ENCODE measurements at regions not wholly inside any gene's neighbourhood (a gene's known extent, or its start where the extent isn't known, plus 50 kb on each side); places are given as distances from the start of the nearest gene placed in this dataset.

DNA sequence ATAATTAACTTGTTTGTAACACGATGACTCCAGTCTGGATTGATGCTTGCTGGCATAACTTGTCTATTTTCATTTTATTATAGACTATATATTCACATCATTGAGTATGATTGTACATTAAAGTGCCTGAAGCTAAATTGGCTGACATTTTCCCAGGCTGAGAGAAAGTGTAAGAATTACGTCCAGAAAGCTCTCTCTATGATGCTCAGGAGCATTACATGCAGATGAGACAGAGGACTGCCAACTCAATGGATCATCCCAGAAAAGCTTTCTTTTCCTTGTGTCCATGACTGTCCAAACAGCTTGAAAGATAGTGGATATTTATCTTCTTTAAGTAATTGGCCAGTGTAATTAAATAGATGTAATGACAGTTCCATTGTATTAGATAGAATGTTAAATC lies 1372.2 kb upstream of the TMEFF2 start:
- DNase-seq (ENCODE audit: low spot score) (no peak), ATAC-seq (ENCODE audit: low FRiP score) (no peak)
- TF ChIP-seq, protein P1, sequence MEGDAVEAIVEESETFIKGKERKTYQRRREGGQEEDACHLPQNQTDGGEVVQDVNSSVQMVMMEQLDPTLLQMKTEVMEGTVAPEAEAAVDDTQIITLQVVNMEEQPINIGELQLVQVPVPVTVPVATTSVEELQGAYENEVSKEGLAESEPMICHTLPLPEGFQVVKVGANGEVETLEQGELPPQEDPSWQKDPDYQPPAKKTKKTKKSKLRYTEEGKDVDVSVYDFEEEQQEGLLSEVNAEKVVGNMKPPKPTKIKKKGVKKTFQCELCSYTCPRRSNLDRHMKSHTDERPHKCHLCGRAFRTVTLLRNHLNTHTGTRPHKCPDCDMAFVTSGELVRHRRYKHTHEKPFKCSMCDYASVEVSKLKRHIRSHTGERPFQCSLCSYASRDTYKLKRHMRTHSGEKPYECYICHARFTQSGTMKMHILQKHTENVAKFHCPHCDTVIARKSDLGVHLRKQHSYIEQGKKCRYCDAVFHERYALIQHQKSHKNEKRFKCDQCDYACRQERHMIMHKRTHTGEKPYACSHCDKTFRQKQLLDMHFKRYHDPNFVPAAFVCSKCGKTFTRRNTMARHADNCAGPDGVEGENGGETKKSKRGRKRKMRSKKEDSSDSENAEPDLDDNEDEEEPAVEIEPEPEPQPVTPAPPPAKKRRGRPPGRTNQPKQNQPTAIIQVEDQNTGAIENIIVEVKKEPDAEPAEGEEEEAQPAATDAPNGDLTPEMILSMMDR (IDR thresholded peaks at IDR 0.05): no peak

GRCh38 chr2:193566276-193566675 lies 1371.5 kb upstream of the TMEFF2 start:
- no peak for ATAC-seq (ENCODE audit: low FRiP score)
- TF ChIP-seq, protein P1 (IDR thresholded peaks at IDR 0.05): no peak
- DNase-seq (ENCODE audit: low spot score): no peak

DNA sequence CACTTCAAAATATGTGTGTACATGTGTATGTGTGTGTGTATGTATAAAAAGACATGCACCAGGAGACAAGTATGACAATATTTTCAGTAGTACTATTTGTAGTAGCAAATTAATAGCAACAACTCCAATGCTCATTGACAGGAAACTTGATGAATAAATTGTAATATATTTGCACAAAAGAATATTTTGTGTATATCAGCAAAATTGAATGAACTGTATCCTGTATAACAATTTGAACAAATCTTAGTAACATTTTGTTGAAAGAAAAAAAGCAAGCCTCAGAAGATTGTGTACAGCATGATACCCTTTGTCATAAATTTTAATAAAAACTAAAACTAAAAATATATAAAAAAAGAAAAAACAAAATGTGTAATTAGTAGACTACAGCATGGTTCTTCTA lies 1367.3 kb upstream of the TMEFF2 start:
- DNase-seq (ENCODE audit: low spot score) (no peak), ATAC-seq (ENCODE audit: low FRiP score) (no peak)
- TF ChIP-seq, protein P1 (IDR thresholded peaks at IDR 0.05): no peak

DNA sequence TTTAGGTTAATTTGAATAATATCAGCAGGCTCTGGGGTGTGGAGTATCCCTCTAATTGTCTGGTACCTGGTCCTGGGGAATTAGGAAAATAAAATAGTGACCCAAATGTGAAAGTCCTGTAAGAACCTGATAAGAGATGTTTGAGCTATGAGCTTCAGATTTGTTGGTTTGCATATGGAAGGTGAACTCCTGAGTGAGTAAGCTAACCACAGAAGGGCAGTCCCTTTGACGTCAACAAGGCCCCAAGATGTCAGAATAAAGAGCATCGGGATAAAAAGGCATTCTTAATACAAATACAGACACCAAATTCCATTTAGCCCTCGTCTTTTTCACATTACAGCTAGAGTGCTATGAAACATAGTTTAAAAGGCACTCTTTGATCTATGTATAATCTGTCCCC lies 1366.3 kb upstream of the TMEFF2 start:
- DNase-seq (ENCODE audit: low spot score) (no peak), ATAC-seq (ENCODE audit: low FRiP score) (no peak)
- TF ChIP-seq, protein P1 (IDR thresholded peaks at IDR 0.05): no peak

GRCh38 chr2:193556766-193557470 lies 1362.2 kb upstream of the TMEFF2 start:
- ATAC-seq (ENCODE audit: low FRiP score): no peak

GRCh38 chr2:193549661-193550060 lies 1354.9 kb upstream of the TMEFF2 start:
- TF ChIP-seq, protein P1 (IDR thresholded peaks at IDR 0.05): no peak
- DNase-seq (ENCODE audit: low spot score) (no peak), ATAC-seq (ENCODE audit: low FRiP score) (no peak)

More at GRCh38 chr2:193556766-193557470, 1362.2 kb upstream of the TMEFF2 start:
- TF ChIP-seq, protein P1 (IDR thresholded peaks at IDR 0.05): no peak
- no peak for DNase-seq (ENCODE audit: low spot score)

GRCh38 chr2:193542762-193543161 lies 1348.0 kb upstream of the TMEFF2 start:
- ATAC-seq (ENCODE audit: low FRiP score) (no peak), DNase-seq (ENCODE audit: low spot score) (no peak)
- TF ChIP-seq, protein P1 (IDR thresholded peaks at IDR 0.05): no peak

Data from omental fat pad (tissue), 3 donors.